Fibroblast of skin of right quadriceps (primary cell): ENCODE measurements at regions not wholly inside any gene's neighbourhood (a gene's known extent, or its start where the extent isn't known, plus 50 kb on each side); places are given as distances from the start of the nearest gene placed in this dataset.

Experiments
- DNase-seq: peaks from one replicate; pipeline ENCODE4 v3.0.0-alpha.2; 2013

DNA sequence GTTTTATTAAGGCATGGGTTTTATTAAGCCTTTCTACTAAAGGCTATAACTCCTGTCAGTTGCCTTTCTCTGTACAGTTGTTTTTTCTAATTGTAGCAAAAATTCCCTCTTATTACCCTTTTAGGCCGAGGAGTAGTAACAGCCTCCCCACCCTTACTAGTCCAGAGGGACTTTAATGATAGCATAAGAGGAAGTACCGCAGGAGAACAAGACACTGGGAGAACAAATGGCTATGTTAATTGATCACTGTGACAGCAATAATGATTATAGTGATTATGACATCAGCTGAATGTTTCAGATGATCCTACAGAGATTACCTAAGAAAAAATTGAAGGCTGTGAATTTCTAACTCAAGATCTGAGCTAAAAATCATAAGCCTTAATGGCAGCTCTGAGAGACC is 383.0 kb upstream of the PTBP2 start:
- no peak for DNase-seq

DNA sequence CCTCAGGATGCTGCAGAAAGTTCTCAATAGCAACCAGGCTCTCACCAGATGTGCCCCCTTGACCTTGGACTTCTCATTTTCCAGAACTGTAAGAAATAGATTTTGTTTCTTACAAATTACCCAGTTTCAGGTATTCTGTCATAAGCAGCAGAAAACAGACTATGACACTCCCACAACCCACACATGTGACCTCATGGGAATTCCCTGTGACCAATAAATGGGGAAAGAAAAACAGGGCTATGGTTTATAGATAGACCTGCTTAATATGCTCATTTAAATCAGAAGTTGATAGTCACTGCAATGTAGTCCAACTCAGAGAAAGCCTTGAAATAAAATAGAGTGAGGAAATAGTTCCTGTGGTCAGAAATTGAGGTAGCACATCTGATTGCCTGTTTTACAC is 380.9 kb upstream of the PTBP2 start:
- no peak for DNase-seq

GRCh38 chr1:96346719-96347118 is 374.9 kb upstream of the PTBP2 start:
- no peak for DNase-seq

GRCh38 chr1:96349896-96350295 is 371.7 kb upstream of the PTBP2 start:
- no peak for DNase-seq

DNA sequence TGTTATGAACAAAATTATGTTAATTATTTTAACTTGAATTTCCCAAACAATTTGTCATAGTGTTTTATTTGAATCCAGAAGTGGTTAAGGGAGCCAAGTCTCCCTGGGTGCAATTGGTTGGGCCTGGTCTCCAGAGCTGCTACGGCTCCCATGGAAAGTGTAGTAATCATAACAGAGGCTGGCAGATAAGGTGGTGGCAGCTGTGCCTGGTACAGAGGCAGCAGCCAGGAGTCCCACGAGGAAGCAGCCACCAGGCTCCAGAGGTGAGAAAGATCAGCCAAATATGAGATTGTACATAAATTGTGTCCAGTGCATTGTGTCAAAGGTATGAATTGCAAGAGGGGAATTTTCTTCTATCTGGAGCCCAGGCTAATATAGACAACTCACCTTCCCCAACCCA is 368.9 kb upstream of the PTBP2 start:
- DNase-seq, result no peak

DNA sequence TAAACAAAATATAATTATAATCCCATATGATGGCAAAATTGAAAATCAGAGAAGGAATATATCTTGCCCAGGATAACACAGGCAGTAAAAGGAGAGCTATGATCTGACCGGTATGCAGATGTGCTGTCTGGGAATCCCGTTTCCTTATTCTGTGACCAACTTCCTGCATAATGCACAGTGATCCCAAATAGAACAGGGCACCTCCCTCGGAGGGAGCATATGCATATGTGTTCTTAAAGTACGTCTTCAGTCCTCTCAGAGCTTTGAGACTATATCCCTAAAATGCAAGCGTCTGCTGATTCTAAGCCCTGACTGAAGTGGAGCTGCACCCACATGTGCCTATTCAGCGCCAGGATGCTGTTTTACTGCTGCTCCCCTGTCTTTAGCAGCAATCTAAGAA is 366.1 kb upstream of the PTBP2 start:
- DNase-seq, result no peak

DNA sequence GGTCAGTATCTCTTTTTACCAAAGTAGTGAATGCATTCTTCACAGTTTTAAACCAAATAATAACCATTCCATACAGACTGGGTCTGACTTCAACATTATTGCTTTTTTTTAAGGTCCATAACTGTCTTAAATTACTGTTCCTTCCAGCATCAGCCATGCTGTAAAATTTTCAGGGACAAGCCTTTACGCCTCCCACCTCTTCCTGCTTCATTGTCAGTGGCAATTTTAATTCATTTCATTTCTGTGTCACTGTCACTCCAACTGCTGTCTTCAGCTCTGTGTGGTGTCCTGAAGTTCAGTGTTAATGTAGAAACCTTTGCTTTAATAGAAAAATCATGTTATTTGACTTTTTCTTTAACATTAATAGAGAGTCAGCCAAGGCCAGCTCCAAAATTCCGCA is 365.6 kb upstream of the PTBP2 start:
- DNase-seq, result no peak

DNA sequence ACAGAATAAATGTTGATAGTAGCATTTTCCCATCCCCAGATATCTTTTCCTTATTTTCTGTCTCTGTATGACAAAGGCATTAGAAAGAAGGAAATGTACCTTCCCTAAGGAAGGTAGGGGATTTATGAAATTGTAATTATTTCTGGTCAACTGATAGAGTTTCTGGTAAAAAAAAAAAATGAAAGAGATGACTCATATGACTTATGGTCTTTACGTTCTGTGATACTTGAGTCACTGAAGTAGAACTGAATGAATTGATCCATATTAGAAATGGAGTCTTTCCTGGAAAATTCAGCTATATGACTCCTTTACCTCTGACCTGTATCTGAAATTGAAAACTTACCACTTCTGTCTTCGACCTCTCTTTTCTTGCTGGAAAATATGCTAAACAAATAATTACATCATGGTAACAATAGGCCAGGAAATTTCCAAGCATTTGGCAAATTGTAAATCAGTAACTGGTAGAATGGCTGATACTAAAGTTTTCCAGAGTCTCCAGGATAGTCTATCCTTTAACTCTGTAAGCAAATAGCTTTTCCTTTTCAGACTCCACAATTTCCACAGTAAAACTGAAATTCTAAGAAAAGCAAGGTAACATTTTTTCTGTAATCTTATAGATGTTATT is 364.3 kb upstream of the PTBP2 start:
- DNase-seq, result no peak

- no peak for DNase-seq
Observed at GRCh38 chr1:96358057-96358456, 363.5 kb upstream of the PTBP2 start.

DNA sequence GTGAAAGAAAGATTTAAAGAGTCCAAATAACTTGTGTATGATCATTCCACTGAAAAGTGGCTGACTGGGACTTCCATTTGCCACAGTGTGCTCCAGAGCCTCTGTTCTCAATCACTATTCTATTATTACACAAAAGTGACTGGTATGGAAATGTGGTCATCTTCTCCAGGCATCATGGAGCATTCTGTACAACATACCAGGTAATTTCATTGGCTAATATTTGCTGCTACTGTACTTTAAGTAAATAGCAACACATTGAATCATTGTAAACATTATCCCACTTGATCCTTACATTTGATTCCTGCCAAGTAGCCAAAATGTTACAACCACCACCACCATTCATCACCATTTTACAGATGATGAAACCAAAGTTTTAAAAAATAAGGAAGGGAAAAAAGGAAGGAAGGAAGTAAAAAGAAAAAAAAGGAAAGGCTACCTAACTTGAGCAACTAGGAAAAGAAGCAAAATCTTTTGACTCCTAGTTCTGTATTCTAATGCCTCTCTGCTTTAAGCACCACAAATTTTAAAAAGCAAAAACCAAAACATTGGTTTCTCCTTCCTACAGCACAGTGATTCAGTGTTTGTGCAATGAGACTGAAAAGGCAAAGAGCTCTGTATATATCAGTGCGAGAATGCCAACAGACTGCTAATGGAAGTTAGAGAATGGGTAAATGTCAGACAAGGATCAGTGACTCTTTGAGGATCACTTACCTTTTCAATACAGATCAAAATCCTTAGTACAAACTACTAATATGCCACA is 361.4 kb upstream of the PTBP2 start:
- peak; percentile 66 for DNase-seq

GRCh38 chr1:96361271-96361856 is 360.2 kb upstream of the PTBP2 start:
- no peak for DNase-seq

GRCh38 chr1:96361961-96362360 is 359.6 kb upstream of the PTBP2 start:
- DNase-seq, result no peak

- peak; percentile 99 for DNase-seq
Observed at GRCh38 chr1:96362623-96363022, 359.0 kb upstream of the PTBP2 start.

DNA sequence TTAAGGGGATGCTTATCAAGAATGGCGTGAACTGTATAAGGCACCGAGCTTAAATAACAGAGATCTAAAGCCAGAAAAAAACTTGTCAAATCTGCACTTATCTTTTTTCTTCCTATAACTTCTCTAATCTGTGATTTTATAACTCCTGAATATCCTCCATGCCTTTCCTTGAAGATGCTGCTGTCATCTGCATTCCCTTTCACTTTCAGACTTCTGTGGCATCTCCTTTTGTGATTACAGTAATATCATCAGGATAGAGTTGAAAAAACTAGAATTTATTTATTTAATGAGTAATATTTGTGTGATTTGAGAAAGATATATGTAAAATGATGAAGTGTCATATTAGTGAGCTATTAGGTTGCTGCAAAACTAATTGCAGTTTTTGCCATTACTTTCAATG is 357.8 kb upstream of the PTBP2 start:
- DNase-seq, result no peak

GRCh38 chr1:96364576-96364975 is 357.0 kb upstream of the PTBP2 start:
- peak; percentile 75 for DNase-seq

DNA sequence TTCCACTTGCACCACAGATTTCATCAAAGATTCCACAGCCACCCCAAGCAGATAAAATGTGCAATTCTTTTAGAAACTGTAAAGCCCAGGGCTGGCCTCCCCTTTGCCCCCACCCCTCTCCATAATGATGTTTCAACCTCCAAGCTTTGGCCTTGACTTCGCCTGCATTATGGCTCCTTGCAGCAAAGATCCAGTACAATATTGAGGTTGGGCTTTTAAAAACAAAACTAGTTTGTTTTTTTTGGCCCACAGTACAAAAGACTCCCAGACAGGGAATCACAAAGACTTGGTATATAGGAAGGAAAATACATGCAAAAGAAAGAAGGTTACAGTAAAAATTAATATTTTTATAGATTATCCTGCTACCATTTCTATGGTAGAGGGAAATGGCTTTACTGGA is 356.5 kb upstream of the PTBP2 start:
- no peak for DNase-seq

GRCh38 chr1:96365596-96366390 is 355.8 kb upstream of the PTBP2 start:
- peak; percentile 53 for DNase-seq

GRCh38 chr1:96366516-96366915 is 355.1 kb upstream of the PTBP2 start:
- DNase-seq, result peak; percentile 40

DNA sequence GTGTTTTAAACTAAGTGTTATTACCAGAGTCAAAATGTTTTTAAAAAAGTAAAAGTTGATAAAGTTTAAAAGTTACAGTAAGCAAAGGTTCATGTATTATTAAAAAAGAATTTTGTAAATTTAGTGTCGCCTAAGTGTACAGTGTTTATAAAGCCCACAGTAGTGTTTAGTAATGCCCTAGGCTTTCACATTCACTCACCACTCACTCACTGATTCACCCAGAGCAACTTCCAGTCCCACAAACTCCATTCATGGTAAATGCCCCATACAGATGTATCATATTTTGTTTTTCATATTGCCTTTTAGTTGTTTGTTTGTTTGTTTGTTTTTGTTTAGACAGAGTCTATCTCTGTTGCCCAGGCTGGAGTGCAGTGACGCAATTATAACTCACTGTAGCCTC is 353.8 kb upstream of the PTBP2 start:
- no peak for DNase-seq

GRCh38 chr1:96370757-96371156 is 350.8 kb upstream of the PTBP2 start:
- peak; percentile 96 for DNase-seq

- no peak for DNase-seq
Observed at GRCh38 chr1:96372881-96373280, 348.7 kb upstream of the PTBP2 start.

GRCh38 chr1:96374076-96374762 is 347.4 kb upstream of the PTBP2 start:
- peak; percentile 34 for DNase-seq

DNA sequence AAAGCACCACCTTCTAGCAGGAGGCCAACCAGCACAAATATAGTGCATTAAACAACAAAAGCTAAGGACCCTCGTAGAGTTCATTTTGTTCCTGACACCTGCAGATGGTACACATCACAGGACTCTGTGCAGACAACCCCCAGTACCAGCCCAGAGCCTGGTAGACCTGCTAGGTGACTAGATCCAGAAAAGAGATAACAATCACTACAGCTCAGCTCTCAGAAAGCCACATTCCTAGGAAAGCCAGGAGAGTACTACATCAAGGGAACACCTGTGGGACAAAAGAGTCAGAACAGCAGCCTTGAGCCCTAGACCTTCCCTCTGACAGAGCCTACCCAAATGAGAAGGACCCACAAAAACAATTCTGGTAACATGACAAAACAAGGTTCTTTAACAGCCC is 344.7 kb upstream of the PTBP2 start:
- no peak for DNase-seq
